BLaER1 (cell line): ENCODE measurements at regions not wholly inside any gene's neighbourhood (a gene's known extent, or its start where the extent isn't known, plus 50 kb on each side); places are given as distances from the start of the nearest gene placed in this dataset.
"Not testable (repeated sequence)": the region's sequence is repeated elsewhere in the genome, so short reads cannot be mapped to it uniquely, and the experiment has no call there.

Experiments
- H3K27ac ChIP-seq: shearing (Covaris generic); formaldehyde crosslinking; 2 replicates; pipeline ENCODE4 v1.8.1; 2022
- H3K27me3 ChIP-seq: shearing (Covaris generic); formaldehyde crosslinking; 2 replicates; pipeline ENCODE4 v1.8.1; 2022
- H3K36me3 ChIP-seq: shearing (Covaris generic); formaldehyde crosslinking; 2 replicates; pipeline ENCODE4 v1.8.1; 2022
- H3K4me1 ChIP-seq: shearing (Covaris generic); formaldehyde crosslinking; 2 replicates; pipeline ENCODE4 v1.8.1; 2022
- H3K4me2 ChIP-seq: shearing (Covaris generic); formaldehyde crosslinking; 2 replicates; pipeline ENCODE4 v1.8.1; 2022
- H3K4me3 ChIP-seq: shearing (Covaris generic); formaldehyde crosslinking; 2 replicates; pipeline ENCODE4 v1.8.1; 2022
- H3K9ac ChIP-seq: shearing (Covaris generic); formaldehyde crosslinking; 2 replicates; pipeline ENCODE4 v1.8.1; 2022
- H3K9me3 ChIP-seq: shearing (Covaris generic); formaldehyde crosslinking; 2 replicates; pipeline ENCODE4 v1.8.1; 2022
- H4K20me1 ChIP-seq: shearing (Covaris generic); formaldehyde crosslinking; 2 replicates; pipeline ENCODE4 v1.8.1; 2022
- Cebpa-rat ChIP-seq: shearing (Covaris generic); IDR thresholded peaks from 2 replicates; pipeline ENCODE4 v1.8.1; 2022

DNA sequence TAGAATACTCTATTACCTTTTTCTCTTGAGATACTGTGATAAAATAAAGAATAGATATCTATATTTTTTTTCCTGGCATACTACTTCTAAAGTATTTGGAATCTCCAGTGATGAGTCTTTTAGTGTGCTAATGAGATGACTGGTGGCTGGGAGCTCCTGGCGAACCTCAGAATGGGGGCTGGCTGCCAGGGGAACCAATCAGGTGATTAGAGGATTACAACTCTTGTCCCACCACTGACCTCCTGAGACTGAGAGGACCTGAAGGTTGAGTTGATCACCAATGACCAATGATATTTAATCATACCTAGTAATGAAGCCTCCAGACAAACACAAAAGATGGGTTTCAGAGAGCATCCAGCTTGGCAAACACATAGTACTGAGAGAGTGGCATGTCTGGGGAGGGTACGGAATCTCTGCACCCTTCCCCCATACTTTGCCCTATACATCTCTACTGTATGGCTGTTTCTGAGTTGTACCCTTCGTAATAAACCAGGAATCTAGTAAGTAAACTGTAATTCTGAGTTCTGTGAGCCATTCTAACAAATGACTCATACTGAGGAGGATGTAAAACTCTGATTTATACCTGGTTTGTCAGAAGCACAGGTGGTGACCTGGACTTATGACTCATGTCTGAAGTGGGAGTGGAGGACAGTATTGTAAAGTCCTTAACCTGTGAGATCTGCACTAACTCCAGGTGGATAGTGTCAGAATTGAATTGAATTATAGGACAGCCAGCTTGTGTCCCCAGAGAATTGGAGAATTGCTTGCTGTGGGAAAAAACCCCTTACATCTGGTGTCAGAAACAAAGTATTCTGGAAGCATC, 325.3 kb upstream of the LRRC4C start:
- no peaks in the 10 kb centered on the region for H3K27me3 ChIP-seq
- TF ChIP-seq Cebpa-rat = no peak
- H3K9me3 ChIP-seq = peaks cover 8% of the 10 kb centered on the region
- H3K9ac ChIP-seq = no peak overlapping the region
- H3K27ac ChIP-seq = no peak overlapping the region
- H3K4me2 ChIP-seq = no peak overlapping the region
- no peak overlapping the region for H3K4me3 ChIP-seq
- H4K20me1 ChIP-seq = no peaks in the 10 kb centered on the region
- H3K36me3 ChIP-seq = no peaks in the 10 kb centered on the region
- H3K4me1 ChIP-seq = 0 out of 2 replicates have a peak, but pooled peaks cover 8% of the 10 kb centered on the region

DNA sequence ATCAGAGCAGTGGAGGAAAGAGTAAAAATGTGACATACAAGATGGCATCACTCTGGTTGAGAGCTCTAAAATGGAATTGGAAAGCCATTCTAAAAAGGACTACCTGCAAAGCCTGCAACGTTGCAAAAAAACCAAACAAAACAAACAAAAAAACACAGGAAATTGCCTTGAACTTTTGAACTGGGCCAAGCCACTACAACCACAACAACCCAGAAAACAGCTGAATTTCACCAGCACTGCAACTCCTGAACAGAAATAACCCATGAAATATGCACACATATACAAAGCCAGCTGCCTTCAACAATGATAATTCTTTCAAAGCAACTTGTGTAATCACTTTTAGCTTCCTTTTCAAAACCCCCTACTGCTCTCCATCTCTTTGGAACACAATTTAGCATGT, 326.6 kb upstream of the LRRC4C start:
- no peak for TF ChIP-seq Cebpa-rat
- no peak overlapping the region for H3K4me3 ChIP-seq
- peak overlapping the region; percentile 14; the same call in 1 of the 2 replicates for H3K4me2 ChIP-seq
- no peaks in the 10 kb centered on the region for H3K36me3 ChIP-seq
- H3K27me3 ChIP-seq = no peaks in the 10 kb centered on the region
- H4K20me1 ChIP-seq = no peaks in the 10 kb centered on the region
- H3K27ac ChIP-seq = no peak overlapping the region
- 0 out of 2 replicates have a peak, but pooled peaks cover 8% of the 10 kb centered on the region for H3K4me1 ChIP-seq
- H3K9ac ChIP-seq = no peak overlapping the region
- H3K9me3 ChIP-seq = peaks cover 8% of the 10 kb centered on the region

DNA sequence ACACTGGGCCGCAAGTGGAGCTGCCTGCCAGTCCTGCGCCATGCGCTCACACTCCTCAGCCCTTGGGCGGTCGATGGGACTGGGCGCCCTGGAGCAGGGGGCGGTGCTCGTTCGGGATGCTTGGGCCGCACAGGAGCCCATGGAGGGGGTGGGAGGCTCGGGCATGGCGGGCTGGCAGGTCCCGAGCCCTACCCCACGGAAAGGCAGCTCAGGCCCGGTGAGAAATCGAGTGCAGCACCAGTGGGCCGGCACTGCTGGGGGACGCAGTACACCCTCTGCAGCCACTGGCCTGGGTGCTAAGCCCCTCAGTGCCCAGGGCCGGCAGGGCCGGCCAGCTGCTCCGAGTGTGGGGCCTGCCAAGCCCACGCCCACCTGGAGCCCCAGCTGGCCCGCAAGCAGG, 328.7 kb upstream of the LRRC4C start:
- TF ChIP-seq Cebpa-rat = no peak
- Histone ChIP-seq H3K4me1 (0 out of 2 replicates have a peak, but pooled peaks cover 8% of the 10 kb centered on the region), H3K27me3 (no peaks in the 10 kb centered on the region), H3K4me3 (no peak overlapping the region), H3K4me2 (no peak overlapping the region), H3K27ac (no peak overlapping the region), H4K20me1 (no peaks in the 10 kb centered on the region), H3K9ac (no peak overlapping the region), H3K36me3 (no peaks in the 10 kb centered on the region), H3K9me3 (peaks cover 8% of the 10 kb centered on the region)

DNA sequence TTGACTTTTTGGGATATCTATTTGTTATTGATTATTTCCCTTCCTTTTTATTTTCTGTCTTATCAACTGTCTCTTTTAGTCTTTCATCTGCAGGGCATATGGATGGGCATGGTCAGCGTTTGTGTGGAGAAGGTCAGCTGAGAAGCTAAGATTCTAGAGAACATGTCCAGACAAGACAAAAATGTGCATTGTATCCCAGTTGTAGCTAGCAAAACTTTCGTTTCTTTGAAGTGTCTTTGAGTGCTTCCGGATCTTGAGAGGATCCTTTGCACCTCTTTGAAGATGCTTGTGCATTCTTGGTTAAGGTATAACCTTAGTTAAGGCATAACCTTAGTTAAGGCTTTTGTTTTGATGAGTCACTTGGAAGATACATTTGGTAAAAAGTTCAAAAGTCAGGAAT, 329.9 kb upstream of the LRRC4C start:
- no peak for TF ChIP-seq Cebpa-rat
- no peaks in the 10 kb centered on the region for H3K27me3 ChIP-seq
- no peak overlapping the region for H3K4me3 ChIP-seq
- H4K20me1 ChIP-seq = no peaks in the 10 kb centered on the region
- H3K27ac ChIP-seq = no peak overlapping the region
- H3K9me3 ChIP-seq = peaks cover 8% of the 10 kb centered on the region
- H3K4me2 ChIP-seq = no peak overlapping the region
- H3K9ac ChIP-seq = no peak overlapping the region
- no peaks in the 10 kb centered on the region for H3K36me3 ChIP-seq
- 0 out of 2 replicates have a peak, but pooled peaks cover 8% of the 10 kb centered on the region for H3K4me1 ChIP-seq

DNA sequence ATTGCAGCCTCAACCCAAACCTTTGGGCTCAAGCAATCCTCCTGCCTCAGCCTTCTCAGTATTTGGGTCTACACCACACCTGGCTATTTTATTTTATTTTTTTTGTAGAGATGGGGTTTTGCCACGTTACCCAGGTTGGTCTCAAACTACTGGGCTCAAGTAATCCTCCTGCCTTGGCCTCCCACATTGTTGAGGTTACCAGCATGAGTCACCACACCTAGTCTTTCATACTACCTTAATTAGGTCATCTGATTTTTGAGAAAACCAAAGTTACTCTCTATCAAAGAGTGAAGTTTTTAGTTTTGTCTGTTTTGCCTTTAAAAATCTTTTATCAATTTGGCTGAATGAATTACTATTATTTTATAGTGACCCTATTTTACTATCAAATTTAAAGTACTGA, 335.6 kb upstream of the LRRC4C start:
- no peak for TF ChIP-seq Cebpa-rat
- H3K4me2 ChIP-seq = no peak overlapping the region

DNA sequence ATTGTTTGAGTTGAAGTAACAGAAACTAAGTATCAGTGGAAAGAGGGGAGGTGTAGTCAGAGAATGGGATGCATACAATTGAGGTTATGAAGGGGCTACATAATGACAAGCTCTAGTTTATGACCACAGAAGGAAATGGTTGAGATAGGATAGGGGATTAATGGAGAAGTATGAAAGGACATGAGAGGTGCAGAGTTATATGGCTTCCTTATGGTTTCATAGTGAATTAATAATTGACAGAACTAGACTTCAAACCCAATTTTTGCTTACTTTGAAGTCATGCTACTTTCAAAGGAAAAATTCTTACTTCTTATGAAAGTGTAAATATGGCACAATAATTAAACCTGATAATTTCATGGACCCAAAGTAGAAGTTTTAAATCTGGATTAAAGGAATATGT, 340.3 kb upstream of the LRRC4C start:
- no peak for TF ChIP-seq Cebpa-rat
- Histone ChIP-seq H3K9ac (no peak overlapping the region), H3K4me2 (no peak overlapping the region), H3K27ac (no peak overlapping the region), H3K36me3 (no peaks in the 10 kb centered on the region), H3K9me3 (no peaks in the 10 kb centered on the region), H3K4me1 (no peaks in the 10 kb centered on the region), H4K20me1 (no peaks in the 10 kb centered on the region), H3K27me3 (no peaks in the 10 kb centered on the region), H3K4me3 (no peak overlapping the region)

More for the DNA sequence above, 335.6 kb upstream of the LRRC4C start:
- H3K36me3 ChIP-seq = no peaks in the 10 kb centered on the region
- no peaks in the 10 kb centered on the region for H3K4me1 ChIP-seq
- no peaks in the 10 kb centered on the region for H4K20me1 ChIP-seq
- no peak overlapping the region for H3K27ac ChIP-seq
- no peak overlapping the region for H3K9ac ChIP-seq
- H3K4me3 ChIP-seq = no peak overlapping the region
- no peaks in the 10 kb centered on the region for H3K27me3 ChIP-seq
- H3K9me3 ChIP-seq = no peaks in the 10 kb centered on the region

DNA sequence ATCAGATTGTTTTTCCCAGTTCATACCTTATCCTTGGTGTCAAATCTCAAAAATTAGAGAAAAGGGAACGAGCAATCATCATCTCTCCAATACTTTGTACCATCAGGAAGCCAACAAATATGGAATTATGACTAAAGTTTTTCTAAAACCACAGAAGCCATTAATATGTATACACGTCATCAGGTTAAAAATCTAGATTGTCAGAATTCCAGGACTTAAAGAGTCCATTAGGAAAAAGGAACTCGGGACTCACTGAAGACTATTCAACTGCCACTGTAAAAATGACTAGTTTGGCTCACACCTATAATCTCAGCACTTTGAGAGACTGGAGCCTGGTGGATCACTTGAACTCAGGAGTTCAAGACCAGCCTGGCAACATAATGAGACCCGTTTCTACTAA, 344.4 kb upstream of the LRRC4C start:
- Histone ChIP-seq H3K9me3 (no peaks in the 10 kb centered on the region), H3K27ac (no peak overlapping the region), H3K4me2 (no peak overlapping the region), H3K4me3 (no peak overlapping the region), H4K20me1 (no peaks in the 10 kb centered on the region), H3K27me3 (no peaks in the 10 kb centered on the region), H3K4me1 (no peaks in the 10 kb centered on the region), H3K36me3 (no peaks in the 10 kb centered on the region), H3K9ac (no peak overlapping the region)
- no peak for TF ChIP-seq Cebpa-rat

DNA sequence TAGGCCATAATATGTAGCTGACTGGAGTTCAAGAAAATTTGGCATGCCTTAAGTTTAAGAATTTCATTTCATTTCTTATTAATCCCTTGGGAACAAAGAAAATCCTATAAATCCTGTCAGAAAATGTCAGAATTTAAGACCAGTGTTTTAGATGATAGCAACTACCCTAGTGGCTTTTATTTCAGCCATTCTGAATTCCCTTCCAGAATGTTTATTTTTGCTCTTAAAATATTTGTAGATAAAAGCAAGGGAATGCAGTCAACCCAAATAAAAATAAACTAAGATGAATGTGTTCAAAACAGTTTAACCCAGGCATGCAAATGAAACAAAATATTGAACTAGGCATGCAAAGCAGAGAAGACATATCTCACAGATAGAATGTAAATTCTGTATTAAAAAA, 356.9 kb upstream of the LRRC4C start:
- H3K9ac ChIP-seq = no peak overlapping the region
- no peak overlapping the region for H3K27ac ChIP-seq
- no peaks in the 10 kb centered on the region for H3K27me3 ChIP-seq
- H3K4me2 ChIP-seq = no peak overlapping the region
- H3K4me3 ChIP-seq = no peak overlapping the region
- no peaks in the 10 kb centered on the region for H4K20me1 ChIP-seq
- TF ChIP-seq Cebpa-rat = no peak
- no peaks in the 10 kb centered on the region for H3K36me3 ChIP-seq
- H3K4me1 ChIP-seq = no peaks in the 10 kb centered on the region
- peaks cover 7% of the 10 kb centered on the region for H3K9me3 ChIP-seq

DNA sequence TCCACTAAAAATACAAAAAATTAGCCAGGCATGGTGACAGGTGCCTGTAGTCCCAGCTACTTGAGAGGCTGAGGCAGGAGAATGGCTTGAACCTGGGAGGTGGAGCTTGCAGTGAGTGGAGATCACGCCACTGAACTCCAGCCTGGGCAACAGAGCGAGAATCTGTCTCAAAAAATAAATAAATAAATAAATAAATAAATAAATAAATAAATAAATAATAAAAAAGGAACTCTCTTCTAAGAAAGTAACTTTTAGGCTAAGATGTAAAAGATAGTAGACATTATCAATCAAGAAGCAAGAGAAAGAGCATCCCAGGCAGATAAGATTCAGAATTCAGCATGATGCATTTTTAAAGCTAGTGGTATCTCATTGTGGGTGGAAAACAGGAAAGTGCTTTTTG, 364.8 kb upstream of the LRRC4C start:
- H3K9ac ChIP-seq, H3K4me2 ChIP-seq, H3K9me3 ChIP-seq, H3K36me3 ChIP-seq, H3K4me1 ChIP-seq, H3K27ac ChIP-seq, H3K4me3 ChIP-seq, H3K27me3 ChIP-seq, H4K20me1 ChIP-seq: not testable (repeated sequence)

DNA sequence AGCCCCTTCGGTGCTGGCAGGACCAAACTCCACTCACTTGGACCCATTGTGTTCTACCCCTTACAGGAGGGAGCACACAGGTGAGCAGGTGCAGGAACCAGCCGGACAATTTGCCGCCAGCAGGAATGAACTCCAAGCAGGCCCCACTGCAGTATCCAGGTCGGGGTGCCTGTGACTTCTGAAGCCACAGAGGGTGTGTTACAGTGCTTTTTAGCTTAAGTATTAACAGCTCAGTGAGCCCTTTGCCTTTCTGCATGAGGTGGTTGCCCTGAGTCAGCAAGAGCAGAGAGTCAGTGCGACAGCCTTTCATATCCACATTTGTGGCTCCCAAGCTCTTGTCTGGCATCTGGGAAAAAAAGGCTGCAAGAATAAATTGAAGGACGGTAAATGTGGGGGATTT, 366.6 kb upstream of the LRRC4C start:
- Histone ChIP-seq H3K9ac (no peak overlapping the region), H3K4me1 (no peaks in the 10 kb centered on the region), H3K27ac (no peak overlapping the region), H3K27me3 (no peaks in the 10 kb centered on the region), H3K4me2 (no peak overlapping the region), H3K9me3 (no peaks in the 10 kb centered on the region), H3K4me3 (no peak overlapping the region), H4K20me1 (no peaks in the 10 kb centered on the region), H3K36me3 (no peaks in the 10 kb centered on the region)
- TF ChIP-seq Cebpa-rat = no peak

DNA sequence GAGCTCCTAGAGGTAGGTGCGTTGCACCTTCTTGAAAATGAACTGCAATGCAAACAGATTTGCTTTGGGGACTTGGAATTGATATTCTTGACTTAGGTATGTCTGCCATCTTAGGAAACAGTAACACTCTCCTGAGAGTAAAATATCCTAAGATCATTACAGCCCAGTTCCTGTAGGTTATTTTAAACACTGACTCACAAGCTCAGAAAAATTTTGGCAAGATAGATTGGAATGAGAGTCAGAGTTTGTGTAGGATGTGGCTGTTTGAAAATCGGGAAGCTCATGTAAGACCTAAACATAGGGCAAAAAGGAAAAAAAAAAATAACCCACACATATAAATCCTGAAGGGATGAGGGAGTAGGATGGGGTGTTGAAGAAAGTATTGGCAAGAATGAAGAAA, 377.0 kb upstream of the LRRC4C start:
- Histone ChIP-seq H3K36me3 (no peaks in the 10 kb centered on the region), H3K27me3 (no peaks in the 10 kb centered on the region), H3K9me3 (no peaks in the 10 kb centered on the region), H3K27ac (no peak overlapping the region), H3K9ac (no peak overlapping the region), H4K20me1 (no peaks in the 10 kb centered on the region), H3K4me1 (no peaks in the 10 kb centered on the region), H3K4me3 (no peak overlapping the region), H3K4me2 (no peak overlapping the region)
- no peak for TF ChIP-seq Cebpa-rat
